GM12878 (cell line): ENCODE measurements at regions not wholly inside any gene's neighbourhood (a gene's known extent, or its start where the extent isn't known, plus 50 kb on each side); places are given as distances from the start of the nearest gene placed in this dataset.
"Not testable (repeated sequence)": the region's sequence is repeated elsewhere in the genome, so short reads cannot be mapped to it uniquely, and the experiment has no call there.

Experiments
- ATAC-seq: fragments of 200-7000 bp; cut with Tn5 transposase; 3 replicates; pipeline ENCODE4 v1.9.1; 2020; ENCODE audit warnings: mild to moderate bottlenecking, moderate library complexity
- BruUV-seq: library from RNA; stranded (reverse); fragments of 400-500 nt; replicated peaks from 2 replicates; lab custom pipeline; 2021; lab: Mats Ljungman, UMichigan
- CTCF ChIA-PET: fragments of 300-600 bp; sonication (Branson Sonifier 250); formaldehyde crosslinking; extraction: SDS; loops from one replicate; lab custom pipeline; 2021; ENCODE audit warnings: inconsistent platforms; lab: Yijun Ruan, JAX
- POLR2A ChIA-PET: fragments of 350-600 bp; formaldehyde crosslinking; extraction: SDS; loops from one replicate; lab custom pipeline; 2021; ENCODE audit warnings: inconsistent platforms; lab: Charles Lee
- RAD21 ChIA-PET: fragments of 300-600 bp; sonication (Branson Sonifier 250); formaldehyde crosslinking; loops from one replicate; lab custom pipeline; 2023; ENCODE audit warnings: antibody characterized with exemption; ENCODE audit not compliant: unreplicated experiment; lab: Charles Lee
- SMC1A ChIA-PET: fragments of 300-600 bp; sonication (Branson Sonifier 250); formaldehyde crosslinking; loops from one replicate; lab custom pipeline; 2023; ENCODE audit not compliant: unreplicated experiment, uncharacterized antibody; lab: Charles Lee
- DNase-seq: peaks from one replicate; pipeline ENCODE4 v3.0.0-alpha.2; 2011; ENCODE audit warnings: low read depth, low spot score
- FAIRE-seq: peaks from 3 replicates; lab custom pipeline; 2011; peaks lifted over from hg19 to GRCh38; lab: Jason Lieb, UNC
- H2AFZ ChIP-seq: 2 replicates; pipeline ENCODE4 v1.6.0; 2011; ENCODE audit warnings: low read depth, low read length, control low read depth; ENCODE audit not compliant: control insufficient read depth
- H3K27ac ChIP-seq: 2 replicates; pipeline ENCODE4 v1.5.1; 2011; ENCODE audit warnings: control low read depth; ENCODE audit not compliant: control insufficient read depth, insufficient read depth
- H3K27me3 ChIP-seq, 2 experiments: replicated peaks in 1 of 2; 2 replicates each; pipeline versions ENCODE4 v1.6.0 to v1.6.1; 2011; ENCODE audit warnings: low read length in 1 of 2; ENCODE audit not compliant: control insufficient read depth in 2 of 2, insufficient read depth in 2 of 2
- H3K36me3 ChIP-seq, 2 experiments: 2 replicates each; pipeline ENCODE4 v1.5.1; 2011; ENCODE audit warnings: low read length in 1 of 2; ENCODE audit not compliant: control insufficient read depth in 2 of 2, insufficient read depth in 2 of 2
- H3K4me1 ChIP-seq: 2 replicates; pipeline ENCODE4 v1.6.1; 2011; ENCODE audit warnings: mild to moderate bottlenecking, low read length, moderate library complexity, mixed read lengths; ENCODE audit not compliant: control insufficient read depth, insufficient read depth
- H3K4me2 ChIP-seq: 2 replicates; pipeline ENCODE4 v1.6.0; 2011; ENCODE audit warnings: control low read depth; ENCODE audit not compliant: control insufficient read depth, insufficient read depth
- H3K4me3 ChIP-seq: fragments of 200-600 bp; sonication (generic); 2 replicates; pipeline ENCODE4 v1.5.1; 2016
- H3K79me2 ChIP-seq: 2 replicates; pipeline ENCODE4 v1.6.0; 2011; ENCODE audit warnings: low read length; ENCODE audit not compliant: control insufficient read depth, insufficient read depth
- H3K9ac ChIP-seq: 2 replicates; pipeline ENCODE4 v1.8.0; 2011; ENCODE audit warnings: low read length, control low read depth, mixed read lengths; ENCODE audit not compliant: control insufficient read depth, insufficient read depth
- H3K9me3 ChIP-seq: replicated peaks from 3 replicates; pipeline ENCODE4 v1.5.1; 2011; ENCODE audit warnings: mild to moderate bottlenecking, low read length; ENCODE audit not compliant: control insufficient read depth, insufficient read depth
- H4K20me1 ChIP-seq: 2 replicates; pipeline ENCODE4 v1.6.0; 2011; ENCODE audit not compliant: control insufficient read depth, insufficient read depth
- WGBS: methylation state at CpG from one replicate; pipeline ENCODE4 v1.1.6; 2016; ENCODE audit warnings: low lambda C conversion rate; ENCODE audit not compliant: insufficient replicate concordance, insufficient coverage; ENCODE audit errors: missing lambda C conversion rate; 5-methylcytosine and 5-hydroxymethylcytosine counted together
- in situ Hi-C: fragments of 300-500 bp; cut with MboI; formaldehyde crosslinking; loops from 9 replicates; pipeline ENCODE4 v1.14.3; 2018; ENCODE audit warnings: mixed read lengths
- intact Hi-C: fragments of 100-400 bp; cut with micrococcal nuclease; formaldehyde crosslinking; loops from one replicate; pipeline ENCODE4 v1.14.2; 2022; ENCODE audit not compliant: unreplicated experiment

GRCh38 chr14:105730731-105731130 is 204.3 kb downstream of the TMEM121 start:
- FAIRE-seq, intact Hi-C loops, CTCF ChIA-PET, H3K9me3 ChIP-seq, ATAC-seq, H2AFZ ChIP-seq, H3K4me1 ChIP-seq, H3K4me2 ChIP-seq, POLR2A ChIA-PET, H3K9ac ChIP-seq, RAD21 ChIA-PET, H4K20me1 ChIP-seq, DNase-seq, H3K36me3 ChIP-seq, H3K27ac ChIP-seq, H3K27me3 ChIP-seq, H3K79me2 ChIP-seq, BruUV-seq, SMC1A ChIA-PET, H3K4me3 ChIP-seq: not testable (repeated sequence)
- in situ Hi-C loops = loop anchor here (5.0 kb wide), 1 partner anchor 93 kb away; no protein-coding TSS in a partner anchor
- 49% methylated on average over 6 of the region's 7 CpGs for WGBS

DNA sequence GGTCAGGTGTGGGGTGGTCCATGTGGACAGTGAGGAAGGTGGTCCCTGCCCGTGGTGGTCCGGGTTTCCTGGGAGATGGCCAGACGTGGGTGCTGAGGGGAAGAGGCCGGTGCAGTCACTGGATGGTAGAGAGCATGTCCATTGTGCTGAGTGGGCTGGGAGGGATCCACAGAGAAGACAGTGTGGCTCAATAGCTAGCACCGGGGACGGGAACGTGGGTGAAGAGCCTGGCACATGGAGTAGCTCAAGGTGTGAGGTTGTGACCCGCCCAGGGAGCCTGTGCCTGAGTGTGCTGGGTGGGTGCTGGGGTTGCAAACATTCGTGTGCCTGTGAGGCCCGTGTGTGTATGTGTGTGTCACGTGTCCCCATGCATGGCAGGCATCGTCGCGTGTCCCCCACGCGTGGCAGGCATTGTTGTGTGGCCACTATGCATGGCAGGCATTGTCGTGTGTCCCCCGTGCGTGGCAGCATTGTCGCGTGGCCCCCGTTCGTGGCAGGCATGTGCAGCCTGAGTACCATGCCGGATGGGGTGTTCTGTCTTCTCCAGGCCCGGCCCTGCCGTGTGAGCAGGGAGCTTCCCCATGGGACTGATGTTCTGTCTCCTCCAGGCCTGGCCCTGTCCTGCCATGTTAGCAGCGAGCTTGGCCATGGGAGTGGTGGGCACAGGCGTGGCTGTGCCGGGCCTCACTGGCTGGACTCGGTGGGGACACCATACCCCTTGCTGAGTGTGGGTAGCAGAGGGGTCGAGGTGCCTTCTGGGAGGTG is 205.0 kb downstream of the TMEM121 start:
- intact Hi-C loops, BruUV-seq, DNase-seq: not testable (repeated sequence)

More for the DNA sequence above, 205.0 kb downstream of the TMEM121 start:
- H3K4me1 ChIP-seq, CTCF ChIA-PET, RAD21 ChIA-PET, H3K36me3 ChIP-seq, H3K4me2 ChIP-seq, H4K20me1 ChIP-seq, H3K27ac ChIP-seq, H3K4me3 ChIP-seq, ATAC-seq, H3K27me3 ChIP-seq, H3K9me3 ChIP-seq, H3K9ac ChIP-seq, H2AFZ ChIP-seq, POLR2A ChIA-PET, SMC1A ChIA-PET, H3K79me2 ChIP-seq, FAIRE-seq: not testable (repeated sequence)
- in situ Hi-C loops = loop anchor here (5.0 kb wide), 1 partner anchor 94 kb away; no protein-coding TSS in a partner anchor
- WGBS = 71% methylated on average over 23 of the region's 31 CpGs
